ENCODE measurements at regions not wholly inside any gene's neighbourhood (a gene's known extent, or its start where the extent isn't known, plus 50 kb on each side); places are given as distances from the start of the nearest gene placed in this dataset.

DNA sequence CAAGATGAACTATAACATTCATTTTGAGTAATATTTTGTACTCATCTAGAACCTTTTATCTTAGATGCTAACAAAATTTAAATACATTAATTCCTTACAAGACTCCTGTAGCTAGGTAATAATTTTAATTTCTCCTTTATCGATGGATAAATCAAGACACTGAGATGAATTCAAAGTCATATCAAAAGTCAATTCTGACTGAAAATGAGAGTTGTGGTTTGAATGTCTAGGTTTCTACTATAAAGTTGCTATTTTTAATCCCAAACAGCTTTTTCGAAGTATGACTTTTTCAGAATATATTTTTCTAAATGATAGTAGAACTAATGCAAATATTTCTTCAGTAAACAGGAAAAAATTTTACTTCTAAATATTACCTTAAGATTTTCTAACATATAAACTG, 491.7 kb upstream of the FAM174A start:
- TF ChIP-seq POLR2A (IDR thresholded peaks at IDR 0.05; ENCODE audit: low read depth, low read length): no peak
- TF ChIP-seq TAF1 (IDR thresholded peaks at IDR 0.05; ENCODE audit: borderline replicate concordance, low read depth, low read length): no peak
- no peak for TF ChIP-seq POLR2AphosphoS5 (IDR thresholded peaks at IDR 0.05; ENCODE audit: low read depth, low read length)
